Astrocyte (in vitro differentiated cells and primary cell): ENCODE measurements at regions not wholly inside any gene's neighbourhood (a gene's known extent, or its start where the extent isn't known, plus 50 kb on each side); places are given as distances from the start of the nearest gene placed in this dataset.

Experiments
- DNase-seq: peaks from one replicate; pipeline ENCODE4 v3.0.0-alpha.2; 2010; ENCODE audit warnings: low read depth
- FAIRE-seq: peaks from 2 replicates; lab custom pipeline; 2011; peaks lifted over from hg19 to GRCh38; lab: Jason Lieb, UNC
- H2AFZ ChIP-seq: 2 replicates; pipeline ENCODE4 v1.6.0; 2012; ENCODE audit warnings: low read depth, low read length, inconsistent platforms
- H3K27ac ChIP-seq: 2 replicates; pipeline ENCODE4 v1.5.1; 2011; ENCODE audit warnings: low read depth, low read length, inconsistent platforms
- H3K27me3 ChIP-seq: 2 replicates; pipeline ENCODE4 v1.6.0; 2011; ENCODE audit warnings: low read length, inconsistent platforms; ENCODE audit not compliant: insufficient read depth
- H3K36me3 ChIP-seq: 2 replicates; pipeline ENCODE4 v1.5.1; 2011; ENCODE audit warnings: low read length, inconsistent platforms; ENCODE audit not compliant: insufficient read depth
- H3K4me1 ChIP-seq: 2 replicates; pipeline ENCODE4 v1.5.1; 2011; ENCODE audit warnings: low read length, inconsistent platforms; ENCODE audit not compliant: insufficient read depth
- H3K4me2 ChIP-seq: 2 replicates; pipeline ENCODE4 v1.6.0; 2012; ENCODE audit warnings: low read length, inconsistent platforms
- H3K4me3 ChIP-seq: 2 replicates; pipeline ENCODE4 v1.5.1; 2011; ENCODE audit warnings: low read depth, mild to moderate bottlenecking, low read length, inconsistent platforms; ENCODE audit not compliant: insufficient read depth
- H3K79me2 ChIP-seq: 2 replicates; pipeline ENCODE4 v1.6.0; 2012; ENCODE audit warnings: mild to moderate bottlenecking, low read length, inconsistent platforms; ENCODE audit not compliant: insufficient read depth
- H3K9ac ChIP-seq: 2 replicates; pipeline ENCODE4 v1.6.0; 2012; ENCODE audit warnings: mild to moderate bottlenecking, low read length, inconsistent platforms
- H3K9me3 ChIP-seq: 2 replicates; pipeline ENCODE4 v1.5.1; 2012; ENCODE audit warnings: low read depth, mild to moderate bottlenecking, low read length, inconsistent platforms; ENCODE audit not compliant: insufficient read depth
- H4K20me1 ChIP-seq: 2 replicates; pipeline ENCODE4 v1.6.0; 2012; ENCODE audit warnings: low read length, inconsistent platforms; ENCODE audit not compliant: insufficient read depth
- H3K27ac Mint-ChIP-seq: one replicate; pipeline ENCODE4 v1.8.0; 2021; ENCODE audit warnings: mild to moderate bottlenecking, mixed read lengths; ENCODE audit not compliant: unreplicated experiment
- H3K27me3 Mint-ChIP-seq: one replicate; pipeline ENCODE4 v1.8.0; 2021; ENCODE audit warnings: low read depth, mixed read lengths; ENCODE audit not compliant: unreplicated experiment
- H3K36me3 Mint-ChIP-seq: one replicate; pipeline ENCODE4 v1.8.0; 2021; ENCODE audit warnings: low read depth, mixed read lengths; ENCODE audit not compliant: unreplicated experiment
- H3K4me1 Mint-ChIP-seq: one replicate; pipeline ENCODE4 v1.8.0; 2021; ENCODE audit warnings: low read depth, mixed read lengths; ENCODE audit not compliant: unreplicated experiment
- H3K4me3 Mint-ChIP-seq: one replicate; pipeline ENCODE4 v1.8.0; 2021; ENCODE audit warnings: mild to moderate bottlenecking, moderate library complexity, mixed read lengths; ENCODE audit not compliant: unreplicated experiment
- H3K9me3 Mint-ChIP-seq: one replicate; pipeline ENCODE4 v1.8.0; 2021; ENCODE audit warnings: mild to moderate bottlenecking, mixed read lengths; ENCODE audit not compliant: unreplicated experiment
- EZH2 ChIP-seq: IDR thresholded peaks from 2 replicates; pipeline ENCODE4 v1.6.1; 2012; ENCODE audit warnings: mild to moderate bottlenecking, low read length, inconsistent platforms; ENCODE audit not compliant: insufficient read depth
- TF ChIP-seq, protein P1 (sequence below): IDR thresholded peaks from 2 replicates; pipeline ENCODE4 v1.5.1; 2011; ENCODE audit warnings: low read depth, mild to moderate bottlenecking, inconsistent platforms, low read length, moderate library complexity; ENCODE audit not compliant: insufficient read depth

GRCh38 chr2:239703834-239704233 lies 303.0 kb upstream of the HDAC4 start:
- FAIRE-seq (no peak), DNase-seq (no peak)
- H3K27me3 ChIP-seq = no peaks in the 10 kb centered on the region
- H3K9ac ChIP-seq = no peak overlapping the region
- no peaks in the 10 kb centered on the region for H3K4me1 ChIP-seq
- no peak overlapping the region for H3K27ac Mint-ChIP-seq
- H3K79me2 ChIP-seq = no peaks in the 10 kb centered on the region
- H3K36me3 ChIP-seq = no peaks in the 10 kb centered on the region
- H3K27ac ChIP-seq = no peak overlapping the region
- H3K27me3 Mint-ChIP-seq = peaks cover 16% of the 10 kb centered on the region
- H2AFZ ChIP-seq = no peak overlapping the region
- no peaks in the 10 kb centered on the region for H4K20me1 ChIP-seq
- H3K9me3 Mint-ChIP-seq = peaks cover 2% of the 10 kb centered on the region
- no peaks in the 10 kb centered on the region for H3K9me3 ChIP-seq
- no peaks in the 10 kb centered on the region for H3K36me3 Mint-ChIP-seq
- no peak for TF ChIP-seq EZH2
- TF ChIP-seq, protein P1, sequence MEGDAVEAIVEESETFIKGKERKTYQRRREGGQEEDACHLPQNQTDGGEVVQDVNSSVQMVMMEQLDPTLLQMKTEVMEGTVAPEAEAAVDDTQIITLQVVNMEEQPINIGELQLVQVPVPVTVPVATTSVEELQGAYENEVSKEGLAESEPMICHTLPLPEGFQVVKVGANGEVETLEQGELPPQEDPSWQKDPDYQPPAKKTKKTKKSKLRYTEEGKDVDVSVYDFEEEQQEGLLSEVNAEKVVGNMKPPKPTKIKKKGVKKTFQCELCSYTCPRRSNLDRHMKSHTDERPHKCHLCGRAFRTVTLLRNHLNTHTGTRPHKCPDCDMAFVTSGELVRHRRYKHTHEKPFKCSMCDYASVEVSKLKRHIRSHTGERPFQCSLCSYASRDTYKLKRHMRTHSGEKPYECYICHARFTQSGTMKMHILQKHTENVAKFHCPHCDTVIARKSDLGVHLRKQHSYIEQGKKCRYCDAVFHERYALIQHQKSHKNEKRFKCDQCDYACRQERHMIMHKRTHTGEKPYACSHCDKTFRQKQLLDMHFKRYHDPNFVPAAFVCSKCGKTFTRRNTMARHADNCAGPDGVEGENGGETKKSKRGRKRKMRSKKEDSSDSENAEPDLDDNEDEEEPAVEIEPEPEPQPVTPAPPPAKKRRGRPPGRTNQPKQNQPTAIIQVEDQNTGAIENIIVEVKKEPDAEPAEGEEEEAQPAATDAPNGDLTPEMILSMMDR = no peak
- H3K4me2 ChIP-seq = no peak overlapping the region
- H3K4me1 Mint-ChIP-seq = peaks cover 3% of the 10 kb centered on the region
- no peak overlapping the region for H3K4me3 Mint-ChIP-seq
- no peak overlapping the region for H3K4me3 ChIP-seq

GRCh38 chr2:239700686-239701345 lies 300.0 kb upstream of the HDAC4 start:
- H3K9ac ChIP-seq = no peak overlapping the region
- TF ChIP-seq, protein P1 = no peak
- no peak for TF ChIP-seq EZH2
- no peaks in the 10 kb centered on the region for H3K27me3 ChIP-seq
- H4K20me1 ChIP-seq = no peaks in the 10 kb centered on the region
- H3K4me1 ChIP-seq = no peaks in the 10 kb centered on the region
- no peak overlapping the region for H3K27ac ChIP-seq
- no peaks in the 10 kb centered on the region for H3K36me3 ChIP-seq
- DNase-seq (no peak), FAIRE-seq (no peak)
- Mint-ChIP-seq H3K9me3 (peaks cover 2% of the 10 kb centered on the region), H3K27me3 (peaks cover 16% of the 10 kb centered on the region), H3K27ac (no peak overlapping the region), H3K4me3 (no peak overlapping the region), H3K4me1 (no peaks in the 10 kb centered on the region), H3K36me3 (no peaks in the 10 kb centered on the region)
- H3K4me2 ChIP-seq = no peak overlapping the region
- H3K9me3 ChIP-seq = no peaks in the 10 kb centered on the region
- no peaks in the 10 kb centered on the region for H3K79me2 ChIP-seq
- no peak overlapping the region for H2AFZ ChIP-seq
- no peak overlapping the region for H3K4me3 ChIP-seq

DNA sequence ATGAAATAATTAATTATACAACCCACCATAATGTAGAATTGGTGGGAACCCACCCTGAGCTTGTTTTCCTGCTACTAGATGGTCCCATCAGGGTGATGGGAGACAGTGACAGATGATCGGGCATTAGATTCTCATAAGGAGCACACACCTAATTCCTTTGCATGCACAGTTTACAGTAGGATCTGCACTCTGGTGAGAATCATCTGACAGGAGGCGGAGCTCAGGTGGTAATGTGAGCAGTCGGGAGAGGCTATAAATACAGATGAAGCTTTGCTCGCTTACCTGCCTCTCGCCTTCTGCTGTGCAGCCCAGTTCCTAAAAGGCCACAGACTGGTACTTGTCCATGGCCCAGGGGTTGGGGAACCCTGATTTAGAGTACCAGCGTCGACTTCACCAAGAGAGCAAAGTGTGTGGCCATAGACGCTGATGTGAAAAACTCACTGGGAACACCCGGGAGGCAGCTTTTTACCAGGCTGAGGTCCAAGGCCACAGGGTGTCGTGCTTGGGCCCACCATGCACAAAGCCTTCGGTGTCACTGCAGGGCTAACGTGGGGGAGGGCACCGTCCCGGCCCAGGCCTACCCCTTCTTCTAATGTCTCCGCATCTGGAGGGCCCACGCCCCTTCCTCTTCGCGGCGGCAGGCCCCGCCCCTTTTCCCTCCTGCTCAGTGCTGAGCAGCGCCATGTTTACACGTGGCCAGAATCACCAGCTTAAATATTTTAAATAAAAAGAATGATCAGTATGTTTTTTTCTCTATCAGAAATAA lies 296.8 kb upstream of the HDAC4 start:
- Histone ChIP-seq H3K4me1 (no peaks in the 10 kb centered on the region), H4K20me1 (no peaks in the 10 kb centered on the region), H3K27ac (no peak overlapping the region), H3K4me3 (no peak overlapping the region), H3K36me3 (no peaks in the 10 kb centered on the region), H3K27me3 (no peaks in the 10 kb centered on the region), H2AFZ (no peak overlapping the region), H3K4me2 (no peak overlapping the region), H3K79me2 (no peaks in the 10 kb centered on the region), H3K9ac (no peak overlapping the region), H3K9me3 (no peaks in the 10 kb centered on the region)
- H3K4me3 Mint-ChIP-seq = no peak overlapping the region
- H3K9me3 Mint-ChIP-seq = no peaks in the 10 kb centered on the region
- DNase-seq (no peak), FAIRE-seq (no peak)
- no peak for TF ChIP-seq EZH2
- TF ChIP-seq, protein P1 = no peak
- H3K27ac Mint-ChIP-seq = no peak overlapping the region
- H3K27me3 Mint-ChIP-seq = peaks cover 15% of the 10 kb centered on the region
- H3K36me3 Mint-ChIP-seq = no peaks in the 10 kb centered on the region
- no peaks in the 10 kb centered on the region for H3K4me1 Mint-ChIP-seq
